Stimulated activated CD4-positive, alpha-beta T cell treated with anti-CD3 and anti-CD28 coated beads, Interleukin-1b, Interleukin-23, amount 100 ng/mL, for 1 hour (primary cell): ENCODE measurements at regions not wholly inside any gene's neighbourhood (a gene's known extent, or its start where the extent isn't known, plus 50 kb on each side); places are given as distances from the start of the nearest gene placed in this dataset.

ENCODE experiments used
- DNase-seq, 2 donors: peaks; one replicate each; pipeline ENCODE4 v3.0.0-alpha.2; 2020; ENCODE audit warnings: low read depth in 2 of 2

DNA sequence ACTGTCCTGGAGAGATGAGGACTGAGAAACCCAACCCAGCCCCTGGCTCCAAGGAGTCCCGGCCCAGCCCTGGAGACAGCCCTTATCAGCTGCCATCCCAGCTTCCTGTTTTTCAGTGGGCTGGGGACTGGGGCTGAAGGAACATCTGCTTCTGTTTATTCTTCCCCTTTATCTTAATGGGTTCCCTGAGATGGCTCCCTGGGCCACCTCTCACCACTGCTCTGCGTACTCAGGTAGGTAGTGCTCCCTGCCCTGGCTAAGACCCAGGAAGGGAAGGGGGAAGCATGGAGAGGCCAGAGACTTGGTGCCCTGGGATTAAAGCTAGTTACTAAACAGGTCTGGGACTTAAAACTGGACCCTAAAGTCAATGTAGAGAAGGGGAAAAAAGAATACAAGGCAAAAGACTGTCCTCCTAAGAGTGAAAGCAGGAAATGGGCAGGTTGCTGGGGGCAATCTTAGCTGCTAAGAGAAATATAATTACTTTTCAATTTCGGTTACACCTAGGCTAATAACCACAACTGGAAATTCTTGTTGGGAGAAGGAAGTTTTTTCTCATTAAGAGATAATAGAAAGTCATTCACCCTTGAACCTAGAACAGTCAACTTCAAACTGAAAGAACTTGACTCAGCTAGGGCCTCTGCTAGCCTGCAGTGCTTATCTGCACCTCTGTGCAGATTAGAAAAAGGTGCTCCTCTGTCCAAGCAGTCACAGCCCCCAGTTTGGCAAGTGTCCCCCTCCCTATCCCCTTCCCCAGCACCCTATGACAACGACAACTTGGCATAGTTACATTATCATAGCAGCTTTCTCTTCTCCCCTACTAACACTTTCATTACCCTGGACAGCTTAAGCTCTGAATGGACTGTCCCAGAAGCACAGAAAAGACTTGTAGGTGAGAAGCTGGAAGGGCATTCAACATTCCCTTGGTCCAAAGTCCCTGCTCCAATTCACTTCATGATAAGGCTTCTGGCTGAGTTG, 65.6 kb upstream of the KDM7A start:
- DNase-seq = no peak

DNA sequence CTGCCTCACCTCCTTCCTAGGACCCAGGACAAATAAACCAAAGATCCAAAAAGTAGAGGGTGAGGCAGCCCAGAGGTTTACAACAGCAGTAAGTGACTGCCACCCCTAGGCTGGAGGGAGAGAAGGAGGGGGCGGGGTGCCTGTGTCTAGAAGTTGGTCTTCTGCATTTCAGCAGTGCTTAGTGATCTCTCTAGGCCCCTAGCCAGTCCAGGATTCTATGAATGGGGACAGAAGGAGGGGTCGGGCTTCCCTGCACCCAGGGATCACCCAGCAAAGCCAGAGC, 62.8 kb upstream of the KDM7A start:
- DNase-seq = no peak

- DNase-seq = no peak
These were observed 62.2 kb upstream of the KDM7A start for GRCh38 chr7:140238778-140239652.

DNA sequence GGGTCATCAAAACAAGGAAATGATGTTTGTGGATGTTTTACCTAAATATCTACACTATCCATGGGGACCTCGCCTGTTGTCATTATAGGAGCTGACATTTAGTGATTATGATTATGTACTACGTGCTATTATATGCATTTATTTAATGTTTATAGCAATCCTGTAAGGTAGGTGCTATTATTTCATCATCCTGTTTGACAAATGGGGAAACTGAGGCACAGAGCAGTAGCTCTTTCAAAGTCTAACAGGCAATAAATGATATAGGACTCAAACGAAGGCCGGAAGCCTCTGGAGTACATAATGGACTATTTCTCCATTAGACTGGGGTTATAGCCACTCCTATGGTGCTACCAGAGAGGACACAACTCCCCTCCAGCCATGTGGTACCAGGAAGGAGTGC, 60.6 kb upstream of the KDM7A start:
- no peak for DNase-seq

GRCh38 chr7:140236626-140237025, 59.8 kb upstream of the KDM7A start:
- DNase-seq = no peak

DNA sequence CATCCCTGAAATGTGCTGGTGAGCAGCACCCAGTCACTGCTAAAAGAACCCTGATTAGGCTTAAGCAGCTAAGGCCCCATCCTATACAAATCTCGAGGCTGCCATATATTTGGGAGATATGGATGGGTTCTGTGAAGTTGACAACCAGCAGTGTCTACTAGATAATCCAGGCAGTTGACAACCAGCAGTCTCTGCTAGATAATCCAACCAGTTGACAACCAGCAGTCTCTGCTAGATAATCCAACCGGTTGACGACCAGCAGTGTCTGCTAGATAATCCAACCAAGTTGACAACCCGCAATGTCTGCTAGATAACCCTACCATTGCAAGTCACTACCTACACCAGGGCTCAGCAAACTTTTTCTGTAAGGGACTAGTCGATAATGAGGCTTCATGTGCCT, 58.3 kb upstream of the KDM7A start:
- no peak for DNase-seq

- DNase-seq = no peak
These were observed 56.5 kb upstream of the KDM7A start for GRCh38 chr7:140232957-140233917.

- no peak for DNase-seq
These were observed 55.1 kb upstream of the KDM7A start for GRCh38 chr7:140231771-140232491.

- DNase-seq = peak in 1 of 2 donors; percentile 29
These were observed 54.3 kb upstream of the KDM7A start for GRCh38 chr7:140230861-140231770.

DNA sequence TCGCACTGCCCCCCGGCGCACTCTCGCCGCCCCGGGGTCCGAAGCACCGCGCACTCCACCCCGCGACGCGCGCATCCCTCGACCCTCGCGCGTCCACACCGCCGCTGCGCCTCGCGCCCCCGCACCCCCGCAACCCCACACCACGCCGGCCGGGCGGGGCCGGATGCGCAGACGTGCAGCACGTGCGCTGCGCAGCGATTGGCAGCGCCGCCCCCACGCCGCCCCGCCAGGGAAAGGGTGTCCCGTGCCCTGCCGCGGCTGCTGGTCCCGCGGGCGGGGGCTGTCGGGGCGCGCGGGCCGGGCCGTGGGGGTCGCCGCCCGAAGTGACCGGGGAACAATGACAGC, 53.7 kb upstream of the KDM7A start:
- DNase-seq = peak; percentile 57 to 59

DNA sequence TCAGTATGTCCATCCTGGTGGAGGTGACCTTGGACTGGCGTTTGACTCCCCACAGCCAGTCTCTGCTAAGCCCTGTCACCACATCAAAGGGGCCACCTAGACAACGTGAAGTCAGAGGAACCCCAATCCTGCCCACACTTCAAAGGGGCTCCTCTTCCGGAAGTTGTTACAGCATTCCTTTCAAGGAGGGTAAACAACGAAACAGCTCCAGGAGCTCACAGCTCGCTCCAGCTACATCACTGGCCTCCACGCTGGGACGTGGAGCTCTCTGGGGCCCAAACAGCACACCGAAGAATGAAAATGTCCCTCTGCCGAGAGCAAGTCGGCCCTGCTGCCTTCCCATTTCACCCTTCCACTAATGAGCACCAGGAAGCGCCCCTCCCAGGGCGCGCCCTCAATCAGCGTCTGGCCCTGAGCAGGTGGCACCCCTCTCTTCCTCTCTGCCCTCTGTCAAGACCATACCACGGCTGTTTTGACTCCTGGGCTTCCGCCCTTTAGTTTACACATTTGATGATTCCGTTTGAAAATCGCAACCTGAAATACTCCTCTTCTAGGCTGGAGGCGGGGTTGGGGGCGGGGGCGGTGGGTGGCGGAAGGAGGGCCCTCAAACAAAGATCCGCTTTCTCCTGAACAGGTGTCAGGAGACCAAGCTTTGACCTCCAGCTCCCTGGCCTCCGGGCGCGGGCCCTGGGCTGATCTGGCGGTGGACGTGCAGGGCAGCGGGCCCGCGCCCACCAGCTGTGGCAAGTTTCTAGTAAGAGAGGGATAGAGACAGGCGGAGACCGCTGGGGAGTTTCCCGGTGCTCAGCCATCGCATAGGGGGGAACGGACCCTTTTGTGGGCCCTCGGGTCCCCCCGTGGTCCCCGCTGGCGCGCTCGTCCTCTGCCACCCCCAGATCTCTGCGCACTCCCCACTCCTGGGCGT, 53.1 kb upstream of the KDM7A start:
- peak in 1 of 2 donors; percentile 57 for DNase-seq

GRCh38 chr7:140229101-140229525, 52.3 kb upstream of the KDM7A start:
- DNase-seq = no peak
